Activated T-cell treated with anti-CD3 and anti-CD28 coated beads for 24 hours (primary cell): ENCODE measurements at regions not wholly inside any gene's neighbourhood (a gene's known extent, or its start where the extent isn't known, plus 50 kb on each side); places are given as distances from the start of the nearest gene placed in this dataset.
"Not testable (repeated sequence)": the region's sequence is repeated elsewhere in the genome, so short reads cannot be mapped to it uniquely, and the experiment has no call there.

Experiments
- DNase-seq: peaks from one replicate; pipeline ENCODE4 v3.0.0-alpha.2; 2020; ENCODE audit warnings: low read depth

GRCh38 chr20:48124960-48125359 is 339.7 kb upstream of the SULF2 start:
- DNase-seq = no peak

GRCh38 chr20:48124181-48124782 is 339.0 kb upstream of the SULF2 start:
- no peak for DNase-seq

- DNase-seq = no peak
Observed at GRCh38 chr20:48120120-48120519, 334.8 kb upstream of the SULF2 start.

GRCh38 chr20:48119389-48119788 is 334.1 kb upstream of the SULF2 start:
- not testable (repeated sequence) for DNase-seq

- no peak for DNase-seq
Observed at GRCh38 chr20:48115502-48115901, 330.2 kb upstream of the SULF2 start.

GRCh38 chr20:48107560-48107959 is 322.3 kb upstream of the SULF2 start:
- DNase-seq = no peak

- no peak for DNase-seq
Observed at GRCh38 chr20:48106428-48106827, 321.1 kb upstream of the SULF2 start.

- DNase-seq = no peak
Observed at GRCh38 chr20:48105526-48105925, 320.2 kb upstream of the SULF2 start.

- no peak for DNase-seq
Observed at GRCh38 chr20:48102931-48103660, 317.8 kb upstream of the SULF2 start.

GRCh38 chr20:48102076-48102787 is 317.0 kb upstream of the SULF2 start:
- no peak for DNase-seq

- DNase-seq = no peak
Observed at GRCh38 chr20:48100483-48100882, 315.2 kb upstream of the SULF2 start.

- DNase-seq = no peak
Observed at GRCh38 chr20:48098866-48099265, 313.6 kb upstream of the SULF2 start.

GRCh38 chr20:48098099-48098498 is 312.8 kb upstream of the SULF2 start:
- DNase-seq = no peak

GRCh38 chr20:48096957-48097890 is 311.9 kb upstream of the SULF2 start:
- no peak for DNase-seq

- DNase-seq = no peak
Observed at GRCh38 chr20:48096212-48096875, 311.1 kb upstream of the SULF2 start.

GRCh38 chr20:48094944-48095343 is 309.7 kb upstream of the SULF2 start:
- DNase-seq = no peak

GRCh38 chr20:48094196-48094749 is 309.0 kb upstream of the SULF2 start:
- DNase-seq = no peak

GRCh38 chr20:48092596-48093280 is 307.5 kb upstream of the SULF2 start:
- DNase-seq = no peak

- no peak for DNase-seq
Observed at GRCh38 chr20:48090784-48091183, 305.5 kb upstream of the SULF2 start.

GRCh38 chr20:48090314-48090713 is 305.0 kb upstream of the SULF2 start:
- DNase-seq = no peak

GRCh38 chr20:48080583-48080982 is 295.3 kb upstream of the SULF2 start:
- DNase-seq = no peak
